NCI-H446 (cell line): ENCODE measurements at regions not wholly inside any gene's neighbourhood (a gene's known extent, or its start where the extent isn't known, plus 50 kb on each side); places are given as distances from the start of the nearest gene placed in this dataset.

Experiments
- DNase-seq, 2 experiments: peaks; one replicate each; lab custom pipeline; 2025; lab: John Stamatoyannopoulos, UW

DNA sequence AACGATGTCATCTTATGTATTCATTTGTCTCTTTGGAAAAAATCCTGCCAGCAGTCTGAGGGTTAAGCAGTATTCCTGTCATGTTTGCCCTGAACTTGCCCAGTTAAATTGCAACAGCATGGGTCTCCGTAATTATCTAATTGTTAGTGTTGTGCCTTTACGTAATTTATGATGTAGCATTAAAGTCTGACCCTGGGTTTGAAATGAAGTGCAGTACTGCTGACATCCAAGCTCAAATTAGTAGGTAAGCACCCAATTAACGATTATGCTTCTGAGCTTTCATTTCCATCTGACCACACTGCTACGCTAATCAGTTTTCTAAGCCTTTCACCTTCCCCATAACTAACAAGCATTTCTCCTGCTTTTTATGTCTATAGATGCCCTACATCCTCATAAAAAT is 241.8 kb downstream of the ARRDC4 start:
- no peak for DNase-seq

DNA sequence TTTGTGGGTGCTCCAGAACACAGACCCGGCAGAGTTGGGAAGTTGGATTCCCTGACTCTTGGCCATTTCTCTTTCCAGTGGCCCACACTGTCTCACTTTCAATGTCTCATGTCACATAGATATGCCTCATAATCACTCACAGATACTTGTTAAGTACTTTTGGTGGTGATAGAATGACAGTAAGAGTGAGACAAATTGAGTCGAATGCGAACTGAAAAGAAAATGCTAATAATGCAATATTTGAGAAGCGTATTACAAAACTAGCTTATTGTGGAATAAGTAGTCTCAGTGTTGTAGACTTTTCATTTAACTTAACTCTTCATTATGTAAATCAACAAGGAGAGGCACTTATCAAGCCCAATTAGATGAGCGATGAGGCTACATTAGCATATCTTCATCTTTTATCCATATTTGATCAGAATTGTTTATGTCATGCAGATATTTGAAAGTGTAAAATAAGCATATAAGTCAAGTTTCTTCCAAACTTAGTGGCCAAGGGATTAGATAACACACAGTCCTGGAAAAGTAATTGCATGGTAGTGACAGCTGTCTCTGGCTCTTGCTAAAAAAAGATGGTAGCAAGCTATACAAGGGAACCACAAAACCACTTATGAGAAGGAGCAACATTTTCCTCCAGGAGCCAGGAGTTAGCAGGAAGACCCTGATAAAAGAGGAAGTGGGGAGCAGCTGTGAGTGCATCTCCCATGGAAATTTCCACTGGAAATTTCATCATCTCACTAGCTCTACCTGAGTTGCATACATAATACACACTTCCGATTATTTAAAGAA is 243.6 kb downstream of the ARRDC4 start:
- no peak for DNase-seq

DNA sequence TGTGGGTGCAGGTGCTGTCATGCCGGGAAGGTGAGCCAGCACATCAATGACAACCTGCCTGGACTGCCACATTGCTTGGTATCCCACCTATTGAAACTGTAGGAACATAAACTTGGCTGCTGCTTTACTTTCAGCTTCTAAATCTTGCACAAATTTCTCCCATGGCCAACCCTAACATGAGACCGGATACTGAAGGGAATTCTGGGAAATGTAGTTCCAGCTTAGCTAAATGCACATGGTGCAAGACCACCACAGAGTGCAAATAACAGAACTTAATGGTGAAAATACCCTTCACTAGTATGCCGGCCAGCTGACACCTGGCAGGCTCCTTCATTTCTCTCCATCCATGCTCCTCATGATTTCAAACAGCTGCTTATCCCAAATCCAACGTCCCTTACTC is 247.4 kb downstream of the ARRDC4 start:
- DNase-seq: no peak

DNA sequence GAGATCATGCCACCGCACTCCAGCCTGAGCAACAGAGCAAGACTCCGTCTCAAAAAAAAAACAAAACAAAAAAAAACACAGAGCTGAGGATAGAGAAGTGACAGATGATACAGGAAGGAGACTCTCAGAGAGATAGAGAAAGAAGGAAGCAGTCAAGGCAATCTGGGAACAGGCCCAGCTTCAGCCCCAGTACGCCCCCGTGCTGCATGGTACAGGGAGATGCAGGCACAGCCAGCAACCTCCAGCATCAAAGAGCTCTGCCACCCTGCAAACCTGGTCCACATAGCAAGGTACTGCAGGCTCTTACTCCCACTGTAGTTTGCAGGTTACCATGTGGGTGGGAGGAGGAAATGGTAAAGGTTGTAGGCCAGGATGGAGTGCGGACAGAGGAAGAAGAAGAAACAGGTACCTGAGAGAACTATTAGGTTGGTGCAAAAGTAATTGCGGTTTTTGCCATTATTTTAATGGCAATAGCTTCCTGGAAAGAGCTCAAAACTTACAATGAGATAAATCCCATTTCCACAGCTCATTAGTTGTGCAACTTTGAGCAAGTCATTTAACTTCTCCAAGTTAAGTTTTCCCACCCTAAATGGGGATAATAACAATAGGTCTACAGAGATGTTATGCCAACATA is 253.0 kb downstream of the ARRDC4 start:
- DNase-seq: no peak

DNA sequence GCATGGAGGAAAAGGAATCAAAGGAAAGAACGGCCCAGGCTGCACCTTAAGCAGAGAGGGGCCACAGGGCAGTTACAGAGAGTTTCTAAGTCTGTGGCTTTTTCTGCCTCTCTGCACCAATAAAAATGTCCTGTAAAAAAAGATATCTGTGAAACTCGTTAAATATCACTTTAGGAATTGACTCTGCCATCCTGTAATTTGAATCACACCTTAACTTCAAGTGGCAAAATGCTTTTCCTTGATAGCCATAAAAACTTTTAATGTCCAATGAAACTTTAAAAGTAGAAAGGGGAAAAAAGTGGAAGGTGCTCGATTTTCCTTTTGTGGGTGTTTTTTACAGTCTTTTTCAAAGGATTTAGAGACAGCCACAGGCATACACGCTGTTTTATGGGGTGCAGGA is 255.7 kb downstream of the ARRDC4 start:
- DNase-seq: no peak

DNA sequence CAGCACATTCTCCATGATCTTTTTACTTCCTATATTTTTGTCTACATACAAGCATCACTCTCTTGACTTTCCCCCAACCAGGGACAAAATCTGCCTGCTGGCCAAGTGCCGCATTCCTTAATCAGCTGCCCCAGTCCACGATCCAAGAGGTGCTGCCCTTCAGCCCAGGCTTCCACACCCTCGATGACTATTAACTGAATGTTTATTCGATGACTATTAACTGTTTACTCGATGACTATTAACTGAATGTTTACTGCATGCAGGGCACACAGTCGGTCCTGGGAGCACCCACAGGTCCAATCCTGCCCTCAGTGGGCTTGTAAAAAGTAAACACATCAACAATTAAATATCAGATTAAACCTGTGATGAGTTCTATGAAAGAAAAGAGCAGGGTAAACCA is 256.9 kb downstream of the ARRDC4 start:
- DNase-seq: no peak

DNA sequence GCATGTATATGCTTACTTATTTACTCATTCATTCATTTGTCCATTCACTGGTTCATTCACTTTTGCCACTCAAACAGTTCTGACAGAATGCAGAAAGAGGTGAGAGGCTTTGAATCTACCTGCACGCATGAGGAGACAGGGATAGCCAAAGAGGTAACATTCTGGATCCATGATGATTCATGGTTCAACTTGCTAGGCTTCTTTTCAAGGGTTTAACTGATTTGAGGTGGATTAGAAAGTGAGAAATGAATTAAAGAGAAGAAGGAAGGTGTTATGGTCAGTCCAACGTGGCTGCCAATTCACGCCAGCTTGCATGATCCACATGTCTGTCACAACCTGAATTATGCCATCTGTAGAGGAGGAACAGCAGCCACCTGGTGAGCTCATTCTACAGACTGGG is 260.6 kb downstream of the ARRDC4 start:
- no peak for DNase-seq

DNA sequence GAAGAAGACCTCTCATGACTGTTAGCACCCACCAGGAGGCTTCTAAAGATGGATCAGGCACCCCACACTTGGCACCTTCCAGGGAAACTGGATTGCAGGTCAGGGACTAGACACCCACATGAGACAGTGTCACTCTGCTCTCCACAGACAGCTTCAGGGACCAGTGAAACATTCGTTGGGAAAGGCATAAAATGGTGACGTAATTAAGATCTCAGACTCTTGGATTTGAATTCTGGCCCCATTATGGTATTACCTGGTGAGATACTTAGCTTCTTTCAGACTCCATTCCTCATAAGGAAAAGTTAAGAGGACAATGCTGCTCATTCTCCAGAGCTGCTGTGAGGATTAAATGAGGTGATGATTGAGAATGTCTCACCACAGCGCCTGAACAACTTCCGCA is 261.1 kb downstream of the ARRDC4 start:
- DNase-seq: no peak

DNA sequence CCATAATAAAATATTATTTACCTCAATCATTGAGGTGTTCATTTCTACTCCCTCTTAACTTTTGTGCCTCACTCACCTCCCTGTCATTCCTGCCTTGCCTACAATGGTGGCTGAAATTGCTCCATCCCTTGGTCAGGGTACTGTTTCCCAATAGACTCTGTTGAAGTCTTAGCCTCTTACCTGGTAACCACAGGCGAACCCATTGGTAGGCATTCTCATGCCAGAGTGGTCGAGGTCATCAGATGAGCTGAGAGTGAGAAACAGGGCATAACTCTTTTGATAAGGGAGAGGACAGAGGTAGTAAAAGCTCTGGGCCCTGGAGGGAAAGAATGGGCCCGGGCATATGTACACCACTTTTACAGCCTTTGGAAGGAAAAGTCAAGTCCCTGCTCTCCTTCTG is 265.6 kb downstream of the ARRDC4 start:
- no peak for DNase-seq

DNA sequence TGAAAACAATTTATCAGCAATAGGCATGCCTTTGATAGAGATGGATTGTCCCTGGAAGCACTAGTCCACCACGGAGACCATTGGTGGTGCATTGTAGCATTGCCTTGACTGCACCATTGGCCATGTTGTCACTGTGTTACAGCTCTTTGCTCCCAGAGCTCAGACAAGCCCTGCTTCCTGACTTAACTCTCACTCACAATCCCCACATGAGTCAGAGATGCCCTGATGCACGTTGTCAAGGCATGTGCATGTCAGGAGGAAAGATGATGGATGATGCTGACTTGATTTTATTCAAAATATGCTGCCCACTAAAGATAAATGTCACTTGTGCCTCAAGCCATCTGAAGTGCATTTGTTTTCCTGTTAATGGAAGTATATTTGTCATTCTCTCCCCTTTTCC is 266.1 kb downstream of the ARRDC4 start:
- DNase-seq: no peak

DNA sequence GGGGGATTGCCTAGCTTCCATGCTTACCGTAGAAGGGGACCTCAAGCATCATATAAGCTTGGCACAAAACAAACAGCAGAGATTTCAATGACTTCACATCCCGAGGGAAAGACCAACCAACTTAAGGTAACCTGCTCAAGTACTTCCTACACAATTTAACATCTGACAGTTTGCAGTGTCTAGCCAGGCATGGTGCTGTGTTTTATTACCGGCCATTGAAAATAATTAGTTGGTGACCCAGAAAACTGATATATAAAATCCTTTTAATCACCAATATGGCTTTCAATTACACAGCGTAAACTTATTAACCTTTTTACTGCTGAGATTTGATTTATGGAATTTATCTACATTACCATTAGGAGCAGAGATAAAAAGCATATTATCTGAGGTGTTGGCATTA is 268.3 kb downstream of the ARRDC4 start:
- DNase-seq: no peak

DNA sequence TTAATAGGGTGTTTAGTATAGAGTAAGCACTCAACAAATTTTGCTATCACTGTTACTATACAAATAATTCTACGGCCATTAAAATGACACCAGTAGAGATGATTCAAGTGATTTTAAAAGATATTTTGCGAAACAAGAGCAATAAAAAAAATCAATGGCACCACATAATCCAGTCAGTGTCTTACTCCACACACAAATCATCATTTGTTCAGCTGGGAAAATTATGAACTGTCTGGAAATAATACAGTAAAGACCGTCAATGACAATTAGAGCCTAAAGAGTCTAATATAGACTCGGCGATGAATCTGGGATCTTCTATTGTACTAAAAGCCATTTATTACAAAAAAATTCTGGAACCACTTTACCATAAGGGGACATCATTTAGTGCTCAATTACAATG is 270.5 kb downstream of the ARRDC4 start:
- no peak for DNase-seq

DNA sequence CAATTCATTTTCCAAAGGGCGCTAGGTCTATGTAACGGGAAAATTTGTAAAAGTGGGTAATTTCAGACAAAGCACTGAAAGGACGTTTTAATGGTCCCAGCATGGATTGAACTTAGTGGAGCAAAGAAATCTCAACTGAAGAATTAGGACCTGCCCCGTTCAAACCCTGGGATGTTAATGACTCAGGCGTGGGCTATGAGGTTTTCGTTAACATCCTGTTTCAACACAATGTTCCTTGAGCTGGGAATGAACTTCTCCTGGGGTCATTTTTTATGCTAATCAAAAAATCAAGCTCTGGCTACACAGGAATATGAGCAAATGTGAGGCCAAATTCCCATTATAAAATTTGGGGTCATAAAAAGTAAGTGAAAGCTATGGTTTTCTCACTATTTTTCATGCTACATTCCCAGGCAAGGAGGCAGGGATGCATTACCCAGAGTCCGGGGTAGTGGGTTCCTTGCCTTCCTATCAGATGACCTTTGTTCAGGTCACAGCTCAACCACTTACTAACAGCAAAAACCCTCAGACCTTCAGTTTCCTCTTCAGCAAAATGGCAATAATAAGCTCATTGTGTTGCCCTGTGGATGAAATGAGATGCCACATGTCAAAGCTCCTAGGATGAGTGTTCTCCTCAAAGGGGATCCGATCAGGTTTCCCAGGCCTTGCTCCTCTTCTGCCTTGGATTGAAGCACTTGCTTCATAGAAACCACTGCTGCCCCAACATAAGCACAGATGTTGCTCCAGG is 271.4 kb downstream of the ARRDC4 start:
- no peak for DNase-seq

DNA sequence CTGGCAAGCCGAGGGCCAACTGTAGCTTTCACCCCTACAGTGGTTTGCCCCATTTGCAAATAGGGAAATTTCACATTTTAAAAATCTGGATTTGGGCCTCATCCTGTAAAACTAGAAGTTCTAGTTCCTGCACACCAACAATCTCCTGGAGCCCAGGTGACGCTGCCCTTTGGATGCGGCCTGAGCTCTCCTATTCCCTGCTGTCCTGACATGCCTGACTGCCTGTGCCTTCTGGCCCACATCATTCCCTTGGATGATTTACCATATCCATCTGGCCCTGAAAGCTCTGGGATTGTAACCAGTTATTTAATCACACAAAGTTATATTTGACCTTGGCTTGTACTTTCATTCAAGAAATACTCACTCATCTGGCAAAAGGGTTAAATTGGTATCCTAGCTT is 272.3 kb downstream of the ARRDC4 start:
- DNase-seq: no peak

DNA sequence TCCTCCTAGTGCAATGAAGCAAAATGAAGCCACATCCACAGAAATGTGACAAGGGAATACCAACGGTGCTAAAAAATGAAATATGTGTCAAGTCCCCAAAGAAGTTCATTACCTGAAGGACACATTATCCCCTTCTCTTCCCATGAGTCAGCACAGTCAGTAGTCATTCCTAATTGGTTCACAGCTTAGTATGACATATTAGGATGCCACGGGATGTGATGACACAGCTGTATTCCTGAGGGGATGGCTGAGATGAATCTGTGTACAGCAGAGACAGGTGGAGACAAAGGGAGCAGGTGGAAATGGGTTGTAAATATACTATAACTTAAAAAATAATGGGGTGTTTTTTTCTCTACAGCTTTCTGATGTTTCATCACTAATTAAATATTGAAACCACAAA is 273.4 kb downstream of the ARRDC4 start:
- no peak for DNase-seq

DNA sequence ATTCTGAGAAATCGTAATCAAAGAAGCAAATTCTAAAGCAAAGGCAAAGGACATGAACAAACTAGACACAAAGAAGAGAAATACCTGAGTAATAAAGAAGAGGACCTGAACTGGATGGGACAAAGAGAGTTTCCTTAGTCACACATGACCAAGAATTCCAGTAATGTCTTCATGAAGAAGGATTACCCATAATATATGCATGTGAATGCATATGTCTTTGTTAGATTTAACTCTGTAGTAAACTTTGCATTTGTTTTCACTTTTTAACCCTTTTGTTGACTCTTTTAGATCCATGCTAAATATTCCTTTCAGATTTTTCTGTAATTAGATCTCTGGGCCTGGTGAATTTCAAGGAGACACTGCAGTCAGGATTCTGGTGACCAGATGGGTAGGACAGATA is 279.8 kb downstream of the ARRDC4 start:
- no peak for DNase-seq

DNA sequence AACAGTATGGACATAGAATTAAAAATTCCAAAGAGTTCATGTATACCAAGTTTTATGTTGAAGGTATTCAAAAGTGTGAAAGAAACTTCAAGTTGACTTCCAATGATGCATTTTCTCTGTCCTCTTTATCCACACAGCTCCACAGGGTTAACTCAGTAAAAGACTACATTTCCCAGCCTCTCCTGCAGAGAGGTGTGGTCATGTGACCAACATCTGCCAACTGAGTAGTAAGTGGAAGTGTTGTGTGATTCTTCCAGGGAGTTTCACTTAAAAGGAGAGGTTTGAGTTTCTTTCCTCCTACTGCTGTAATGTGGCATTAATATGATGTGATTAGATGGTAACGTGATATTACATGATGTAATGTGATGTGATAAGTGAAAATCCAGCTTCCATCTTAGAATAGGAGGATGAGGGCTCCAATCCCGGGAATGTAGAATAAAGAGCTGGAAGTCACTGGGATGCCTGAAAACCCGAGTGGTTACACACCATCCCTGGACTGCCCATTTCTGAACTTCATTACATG is 280.6 kb downstream of the ARRDC4 start:
- no peak for DNase-seq

DNA sequence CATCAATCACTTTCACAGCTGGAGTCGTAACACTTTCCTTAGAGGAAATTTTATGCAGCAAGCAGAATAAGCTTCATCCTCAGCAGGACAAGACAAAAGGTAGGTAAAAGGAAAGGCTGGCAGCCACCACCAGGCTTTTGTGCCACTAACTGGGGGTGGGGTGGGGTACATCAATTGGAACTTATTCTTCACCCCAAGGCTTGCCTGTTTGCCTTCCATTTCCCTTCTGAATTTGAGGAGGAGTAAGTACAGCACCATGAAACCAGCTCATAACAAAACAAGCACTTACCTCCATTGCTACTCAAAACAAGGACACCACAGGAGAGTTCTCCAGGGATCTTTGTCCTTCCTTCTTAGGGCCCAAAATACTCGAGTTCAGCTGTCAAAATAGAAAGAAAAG is 296.8 kb downstream of the ARRDC4 start:
- no peak for DNase-seq

DNA sequence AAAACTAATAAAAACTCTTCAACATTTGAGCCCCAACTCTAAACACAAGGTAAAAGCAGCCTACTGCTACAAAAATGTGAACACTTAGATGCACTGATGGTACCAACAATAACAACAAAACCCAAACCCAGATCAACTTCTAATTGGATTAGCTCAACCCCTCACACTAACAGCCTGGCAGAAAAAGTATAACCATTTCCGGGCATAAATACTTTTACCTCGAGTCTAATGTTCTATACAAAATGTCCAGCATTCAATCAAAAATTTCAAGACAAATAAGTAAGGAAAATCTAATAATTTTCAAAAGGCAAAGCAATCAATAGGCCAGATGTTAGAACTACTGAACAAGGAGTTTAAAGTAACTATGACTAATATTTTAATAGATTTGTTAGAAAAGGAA is 303.3 kb downstream of the ARRDC4 start:
- no peak for DNase-seq

DNA sequence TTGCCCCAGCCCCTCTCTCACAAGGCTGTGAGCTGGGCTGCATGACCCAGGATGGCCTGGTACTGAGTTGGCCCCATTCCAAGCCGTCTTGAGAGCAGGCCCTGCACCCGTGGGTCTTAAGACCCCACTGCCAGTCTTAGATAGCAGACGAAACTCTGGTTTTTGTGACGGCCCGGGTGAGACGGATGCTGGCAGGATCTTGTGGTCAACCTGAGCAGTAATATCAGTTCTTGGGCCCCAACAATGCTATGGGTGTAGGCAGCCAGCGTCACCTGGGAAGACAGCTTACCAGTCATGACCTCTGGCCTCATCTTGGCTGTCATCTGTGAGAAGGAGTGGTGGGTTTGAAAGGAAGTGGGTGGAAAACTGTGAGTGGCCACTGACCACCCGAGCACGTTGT is 305.8 kb downstream of the ARRDC4 start:
- no peak for DNase-seq

DNA sequence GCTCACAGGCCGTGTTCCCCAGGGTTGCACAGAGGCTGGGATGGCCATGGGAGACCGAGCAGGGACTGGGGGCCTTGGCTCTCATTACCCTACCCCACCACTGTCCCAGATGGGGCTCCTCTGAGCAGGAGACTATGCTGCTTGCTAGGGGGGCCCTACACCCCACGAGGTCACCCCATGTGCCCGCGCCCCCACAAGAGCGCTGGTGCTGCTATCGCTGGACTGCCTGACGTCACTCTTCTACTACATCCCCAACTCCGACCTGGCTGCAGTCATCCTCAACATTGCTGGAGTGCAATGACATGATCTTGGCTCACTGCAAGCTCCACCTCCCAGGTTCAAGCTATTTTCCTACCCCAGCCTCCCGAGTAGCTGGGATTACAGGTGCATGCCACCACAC is 307.7 kb downstream of the ARRDC4 start:
- DNase-seq: no peak

DNA sequence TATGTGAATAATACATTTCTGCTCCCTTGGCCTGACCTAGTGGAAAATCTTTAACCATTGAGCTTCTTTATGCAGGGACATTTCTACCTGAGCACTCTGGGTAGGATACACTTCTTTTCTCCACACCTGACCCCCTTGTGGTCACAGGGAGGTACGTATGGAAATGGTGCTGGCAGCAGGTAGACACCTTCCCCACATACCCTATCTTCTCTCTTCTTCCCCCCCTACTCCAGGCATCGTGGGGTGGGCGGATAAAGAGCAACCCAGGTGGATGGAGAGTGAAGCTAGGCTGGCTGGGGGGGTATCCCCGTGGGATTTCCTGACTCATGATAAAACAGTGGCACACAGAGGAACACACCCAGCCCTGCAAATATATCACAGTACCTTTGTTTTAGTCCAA is 312.1 kb downstream of the ARRDC4 start:
- no peak for DNase-seq

DNA sequence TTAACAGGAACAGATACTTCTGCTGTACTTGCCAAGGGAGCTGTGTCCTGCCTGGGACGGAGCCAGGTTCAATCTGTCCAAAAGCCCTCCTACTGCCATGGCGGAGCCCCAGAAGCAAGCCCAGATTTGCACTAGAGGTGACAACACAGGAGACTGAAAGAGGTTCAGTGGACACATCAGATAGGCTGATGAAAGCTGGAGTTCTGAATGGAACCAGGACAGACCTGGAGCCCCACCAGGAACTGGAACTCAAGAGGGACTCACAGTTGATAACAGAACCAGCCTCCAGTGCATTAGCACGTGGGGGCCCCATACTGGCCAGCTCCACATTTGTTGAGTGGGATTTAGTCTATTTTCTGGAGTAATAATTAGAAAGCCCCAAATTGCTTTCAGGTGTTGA is 315.5 kb downstream of the ARRDC4 start:
- no peak for DNase-seq
